HCT116 (cell line): ENCODE measurements at regions not wholly inside any gene's neighbourhood (a gene's known extent, or its start where the extent isn't known, plus 50 kb on each side); places are given as distances from the start of the nearest gene placed in this dataset.

Experiments used
- ATAC-seq: fragments of 200-7000 bp; cut with Tn5 transposase; 2 replicates; pipeline ENCODE4 v1.9.1; 2020; ENCODE audit warnings: mild to moderate bottlenecking, moderate library complexity
- BruUV-seq: library from RNA; stranded (reverse); fragments of 400-500 nt; replicated peaks from 2 replicates; lab custom pipeline; 2021; lab: Mats Ljungman, UMichigan
- CTCF ChIA-PET: fragments of 300-600 bp; sonication (Branson Sonifier 250); formaldehyde crosslinking; loops from one replicate; lab custom pipeline; 2021; ENCODE audit warnings: antibody characterized with exemption; lab: Charles Lee
- POLR2A ChIA-PET: fragments of 300-600, 350-600 bp; sonication (Branson Sonifier 250); formaldehyde crosslinking; loops from one replicate; lab custom pipeline; 2021; ENCODE audit warnings: antibody characterized with exemption; lab: Charles Lee
- RAD21 ChIA-PET, 2 experiments: fragments of 300-600 bp; sonication (Branson Sonifier 250); formaldehyde crosslinking; loops; one replicate each; lab custom pipeline; 2023; ENCODE audit warnings: low total read pairs in 2 of 2; ENCODE audit not compliant: uncharacterized antibody in 2 of 2, unreplicated experiment in 2 of 2, low non-redundant PET in 1 of 2; lab: Charles Lee
- DNase-seq: peaks from one replicate; pipeline ENCODE4 v3.0.0-alpha.2; 2010; ENCODE audit warnings: low read depth, low spot score
- H2AFZ ChIP-seq: fragments of 200-600 bp; shearing (Covaris generic), sonication (generic); 2 replicates; pipeline ENCODE4 v1.6.1; 2017; ENCODE audit warnings: low read depth, mixed run types, mixed read lengths, antibody characterized with exemption, low read length; ENCODE audit not compliant: poor library complexity, severe bottlenecking
- H3K27ac ChIP-seq: 2 replicates; pipeline ENCODE4 v1.5.1; 2012; ENCODE audit warnings: low read depth, low read length
- H3K27me3 ChIP-seq: fragments of 200-600 bp; sonication (generic); 2 replicates; pipeline ENCODE4 v1.6.1; 2016; ENCODE audit warnings: mixed run types, low read length, mixed read lengths; ENCODE audit not compliant: insufficient read depth
- H3K36me3 ChIP-seq, 2 experiments: fragments of 200-500 bp in 1 of 2; fragments of 200-600 bp in 1 of 2; sonication (Bioruptor generic) in 1 of 2; sonication (generic) in 1 of 2; 2 replicates each; pipeline versions ENCODE4 v1.5.1 to v1.6.1; 2014 to 2016; ENCODE audit warnings: low read length in 2 of 2, inconsistent platforms in 1 of 2, mixed read lengths in 1 of 2, mixed run types in 1 of 2; ENCODE audit not compliant: insufficient read depth in 2 of 2, control insufficient read depth in 1 of 2
- H3K4me1 ChIP-seq, 2 experiments: fragments of 200-600 bp in 1 of 2; sonication (generic) in 1 of 2; 2 replicates each; pipeline versions ENCODE4 v1.5.1 to v1.6.1; 2012 to 2017; ENCODE audit warnings: low read length in 2 of 2, inconsistent platforms in 1 of 2, mild to moderate bottlenecking in 1 of 2, mixed read lengths in 1 of 2, mixed run types in 1 of 2, moderate library complexity in 1 of 2; ENCODE audit not compliant: insufficient read depth in 2 of 2, control insufficient read depth in 1 of 2
- H3K4me2 ChIP-seq: fragments of 200-600 bp; sonication (generic); 2 replicates; pipeline ENCODE4 v1.6.1; 2017; ENCODE audit warnings: mixed run types, low read length, mixed read lengths
- H3K4me3 ChIP-seq, 2 experiments: fragments of 200-600 bp in 1 of 2; sonication (generic) in 1 of 2; replicated peaks in 1 of 2; 2 replicates each; pipeline ENCODE4 v1.5.1; 2011 to 2016; ENCODE audit warnings: low read length in 2 of 2, control low read depth in 1 of 2, low read depth in 1 of 2, mild to moderate bottlenecking in 1 of 2, mixed read lengths in 1 of 2, mixed run types in 1 of 2
- H3K79me2 ChIP-seq: fragments of 200-600 bp; sonication (generic); 2 replicates; pipeline ENCODE4 v1.6.1; 2017; ENCODE audit warnings: mild to moderate bottlenecking, mixed run types, low read length, moderate library complexity, mixed read lengths; ENCODE audit not compliant: insufficient read depth
- H3K9ac ChIP-seq: fragments of 200-600 bp; sonication (generic); 2 replicates; pipeline ENCODE4 v1.6.1; 2016; ENCODE audit warnings: low read length, mixed read lengths
- H3K9me2 ChIP-seq: fragments of 200-600 bp; sonication (generic), shearing (Covaris generic); 2 replicates; pipeline ENCODE4 v1.6.1; 2017; ENCODE audit warnings: mixed run types, mild to moderate bottlenecking, moderate library complexity; ENCODE audit not compliant: insufficient read depth
- H3K9me3 ChIP-seq, 2 experiments: fragments of 200-500 bp in 1 of 2; fragments of 200-600 bp in 1 of 2; sonication (Bioruptor generic) in 1 of 2; sonication (generic) in 1 of 2; 2 replicates each; pipeline ENCODE4 v1.6.1; 2014 to 2017; ENCODE audit warnings: low read length in 2 of 2, mixed read lengths in 2 of 2, inconsistent platforms in 1 of 2, low read depth in 1 of 2, mild to moderate bottlenecking in 1 of 2, mixed run types in 1 of 2, moderate library complexity in 1 of 2; ENCODE audit not compliant: control insufficient read depth in 1 of 2, insufficient read depth in 1 of 2
- H4K20me1 ChIP-seq: fragments of 200-600 bp; sonication (generic), shearing (Covaris generic); 2 replicates; pipeline ENCODE4 v1.6.1; 2017; ENCODE audit warnings: mixed run types, mild to moderate bottlenecking, moderate library complexity; ENCODE audit not compliant: insufficient read depth
- ATF3 ChIP-seq: IDR thresholded peaks from 2 replicates; pipeline ENCODE4 v1.6.1; 2012
- CBX3 ChIP-seq: IDR thresholded peaks from 2 replicates; pipeline ENCODE4 v1.6.1; 2012; ENCODE audit warnings: low read depth
- CEBPB ChIP-seq: IDR thresholded peaks from 2 replicates; pipeline ENCODE4 v1.6.1; 2012; ENCODE audit warnings: low read depth
- CTCF ChIP-seq, 3 experiments: fragments of 200-600 bp in 1 of 3; sonication (generic) in 1 of 3; IDR thresholded peaks in 2 of 3; conservative IDR thresholded peaks in 1 of 3; 2 replicates each; pipeline ENCODE4 v1.5.1; 2012 to 2017; ENCODE audit warnings: low read depth in 2 of 3, low read length in 2 of 3, antibody characterized with exemption in 1 of 3, borderline replicate concordance in 1 of 3, control low read depth in 1 of 3, mild to moderate bottlenecking in 1 of 3, mixed read lengths in 1 of 3, mixed run types in 1 of 3, moderate library complexity in 1 of 3; ENCODE audit not compliant: insufficient read depth in 1 of 3
- EGR1 ChIP-seq: IDR thresholded peaks from 2 replicates; pipeline ENCODE4 v1.6.1; 2012; ENCODE audit warnings: low read depth
- EZH2phosphoT487 ChIP-seq: fragments of 200-600 bp; IDR thresholded peaks from 2 replicates; pipeline ENCODE4 v1.6.1; 2018; ENCODE audit warnings: antibody characterized with exemption, borderline replicate concordance
- FOSL1 ChIP-seq: IDR thresholded peaks from 2 replicates; pipeline ENCODE4 v1.6.1; 2012; ENCODE audit warnings: low read depth
- JUND ChIP-seq: IDR thresholded peaks from 2 replicates; pipeline ENCODE4 v1.6.1; 2012
- MAX ChIP-seq: IDR thresholded peaks from 2 replicates; pipeline ENCODE4 v1.6.1; 2012
- POLR2A ChIP-seq: IDR thresholded peaks from 2 replicates; pipeline ENCODE4 v1.7.0; 2011; ENCODE audit warnings: borderline replicate concordance; ENCODE audit not compliant: insufficient read depth, insufficient read length; ENCODE audit errors: extremely low read depth
- POLR2AphosphoS5 ChIP-seq: IDR thresholded peaks from 2 replicates; pipeline ENCODE4 v1.6.1; 2011; ENCODE audit warnings: mild to moderate bottlenecking, low read depth, low read length, moderate library complexity
- REST ChIP-seq: IDR thresholded peaks from 2 replicates; pipeline ENCODE4 v1.6.1; 2012; ENCODE audit warnings: low read depth
- SIN3A ChIP-seq: IDR thresholded peaks from 2 replicates; pipeline ENCODE4 v1.6.1; 2012; ENCODE audit warnings: low read depth
- SP1 ChIP-seq: IDR thresholded peaks from 2 replicates; pipeline ENCODE4 v1.6.1; 2012; ENCODE audit warnings: low read depth
- TCF7L2 ChIP-seq: IDR thresholded peaks from 2 replicates; pipeline ENCODE4 v1.7.0; 2011; ENCODE audit warnings: borderline replicate concordance, inconsistent platforms; ENCODE audit not compliant: insufficient read depth, insufficient read length; ENCODE audit errors: extremely low read depth
- YY1 ChIP-seq: IDR thresholded peaks from 2 replicates; pipeline ENCODE4 v1.6.1; 2011; ENCODE audit warnings: low read length, low read depth, moderate library complexity, mild to moderate bottlenecking; ENCODE audit not compliant: insufficient replicate concordance; ENCODE audit errors: extremely low read depth
- ZBTB33 ChIP-seq: IDR thresholded peaks from 2 replicates; pipeline ENCODE4 v1.6.1; 2011; ENCODE audit warnings: mild to moderate bottlenecking, low read length, moderate library complexity; ENCODE audit not compliant: insufficient replicate concordance; ENCODE audit errors: extremely low read depth
- ZFX ChIP-seq: fragments of 450-650 bp; IDR thresholded peaks from 2 replicates; pipeline ENCODE4 v1.6.1; 2017
- ZNF274 ChIP-seq: fragments of 200-500 bp; sonication (Bioruptor generic); IDR thresholded peaks from 2 replicates; pipeline ENCODE4 v1.6.1; 2014; ENCODE audit warnings: mild to moderate bottlenecking, low read depth, low read length, inconsistent platforms
- intact Hi-C: fragments of 100-400 bp; cut with micrococcal nuclease; formaldehyde crosslinking; loops from 2 replicates; pipeline ENCODE4 v1.10.0; 2022

- no peak for ATAC-seq
- Histone ChIP-seq H3K27me3 (peaks cover 13% of the 10 kb centered on the region), H3K9me3 (no peaks in the 10 kb centered on the region), H3K79me2 (no peaks in the 10 kb centered on the region), H3K4me1 (no peaks in the 10 kb centered on the region), H3K4me3 (no peak overlapping the region), H3K36me3 (no peaks in the 10 kb centered on the region)
- CTCF ChIA-PET = no interaction called here
- intact Hi-C loops = loop anchor here (10.0 kb wide), 1 partner anchor 144 kb away; no protein-coding TSS in a partner anchor
- TF ChIP-seq SP1 (no peak), CTCF (IDR thresholded peaks at IDR 0.05 in 2 of 3, conservative IDR thresholded peaks at IDR 0.05 in 1 of 3; ENCODE audit: borderline replicate concordance in 1 of 3, insufficient read depth in 1 of 3, low read depth in 2 of 3, low read length in 2 of 3) (no peak), ZNF274 (no peak), ATF3 (no peak), POLR2A (no peak), MAX (no peak), YY1 (no peak), FOSL1 (no peak), CEBPB (no peak), CBX3 (no peak), POLR2AphosphoS5 (no peak), ZBTB33 (no peak), EGR1 (no peak), ZFX (no peak), REST (no peak), TCF7L2 (no peak), JUND (no peak), SIN3A (no peak), EZH2phosphoT487 (no peak)
- TF ChIP-seq, all 23 proteins: peak for 0
- DNase-seq = no peak
- Histone ChIP-seq H3K9ac (no peak overlapping the region), H3K9me2 (no peaks in the 10 kb centered on the region), H3K27ac (no peak overlapping the region), H2AFZ (no peak overlapping the region), H3K4me2 (no peak overlapping the region), H4K20me1 (no peaks in the 10 kb centered on the region)
- no TSS peak for BruUV-seq
- POLR2A ChIA-PET = no interaction called here
- RAD21 ChIA-PET = no interaction called here
Measured at GRCh38 chr20:22848364-22848763, 186.7 kb upstream of the SSTR4 start.
